ENCODE measurements at regions not wholly inside any gene's neighbourhood (a gene's known extent, or its start where the extent isn't known, plus 50 kb on each side); places are given as distances from the start of the nearest gene placed in this dataset.

- TF ChIP-seq, protein P1, sequence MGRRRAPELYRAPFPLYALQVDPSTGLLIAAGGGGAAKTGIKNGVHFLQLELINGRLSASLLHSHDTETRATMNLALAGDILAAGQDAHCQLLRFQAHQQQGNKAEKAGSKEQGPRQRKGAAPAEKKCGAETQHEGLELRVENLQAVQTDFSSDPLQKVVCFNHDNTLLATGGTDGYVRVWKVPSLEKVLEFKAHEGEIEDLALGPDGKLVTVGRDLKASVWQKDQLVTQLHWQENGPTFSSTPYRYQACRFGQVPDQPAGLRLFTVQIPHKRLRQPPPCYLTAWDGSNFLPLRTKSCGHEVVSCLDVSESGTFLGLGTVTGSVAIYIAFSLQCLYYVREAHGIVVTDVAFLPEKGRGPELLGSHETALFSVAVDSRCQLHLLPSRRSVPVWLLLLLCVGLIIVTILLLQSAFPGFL (CRISPR knock-in tag; IDR thresholded peaks at IDR 0.05), result no peak
- TF ChIP-seq CREB3 (tag; conservative IDR thresholded peaks at IDR 0.05; ENCODE audit: low read depth), result peak; percentile 88
- no peak for TF ChIP-seq BRD9 (IDR thresholded peaks at IDR 0.05; ENCODE audit: low read depth, partially characterized antibody)
- 0 out of 2 replicates have a peak, but pooled peaks have one; percentile 19 for TF ChIP-seq BHLHE40 (IDR thresholded peaks at IDR 0.05; ENCODE audit: low read length)
- TF ChIP-seq ZNF561 (CRISPR knock-in tag; conservative IDR thresholded peaks at IDR 0.05), result no peak
- no peak for TF ChIP-seq NFIX (CRISPR knock-in tag; IDR thresholded peaks at IDR 0.05; ENCODE audit: low read depth)
- no peak for TF ChIP-seq TSC22D4 (tag; IDR thresholded peaks at IDR 0.05)
- TF ChIP-seq NCOA2 (IDR thresholded peaks at IDR 0.05; ENCODE audit: partially characterized antibody in 2 of 2), result no peak
- TF ChIP-seq BACH1 (tag; IDR thresholded peaks at IDR 0.05), result 0 out of 2 replicates have a peak, but pooled peaks have one; percentile 20
- no peak for TF ChIP-seq MBD2 (IDR thresholded peaks at IDR 0.05; ENCODE audit: borderline replicate concordance, low read depth)
- TF ChIP-seq LEF1 (IDR thresholded peaks at IDR 0.05), result peak; percentile 92
- 0 out of 2 replicates have a peak, but pooled peaks have one; percentile 13 for TF ChIP-seq JUND (IDR thresholded peaks at IDR 0.05; ENCODE audit: borderline replicate concordance, low read depth, low read length)
- 0 out of 3 replicates have a peak, but pooled peaks have one; percentile 22 for TF ChIP-seq JUND (tag; IDR thresholded peaks at IDR 0.05; ENCODE audit: borderline replicate concordance, low read depth, low read length)
- peak; percentile 50 to 82; a peak in 2 of 4 replicates for TF ChIP-seq FOXK2 (conservative IDR thresholded peaks at IDR 0.05 in 1 of 2, IDR thresholded peaks at IDR 0.05 in 1 of 2; ENCODE audit: low read depth in 2 of 2)
- 0 out of 4 replicates have a peak, but pooled peaks of 1 of the 2 experiments have one; percentile 43 for TF ChIP-seq TEAD1 (CRISPR knock-in tag; IDR thresholded peaks at IDR 0.05)
- TF ChIP-seq ZNF584 (CRISPR knock-in tag; IDR thresholded peaks at IDR 0.05; ENCODE audit: low read depth), result no peak
- no peak for TF ChIP-seq ZKSCAN8 (CRISPR knock-in tag; IDR thresholded peaks at IDR 0.05)
- peak; percentile 78 for TF ChIP-seq GABPA (tag; conservative IDR thresholded peaks at IDR 0.05; ENCODE audit: low read depth)
- TF ChIP-seq, protein P2, sequence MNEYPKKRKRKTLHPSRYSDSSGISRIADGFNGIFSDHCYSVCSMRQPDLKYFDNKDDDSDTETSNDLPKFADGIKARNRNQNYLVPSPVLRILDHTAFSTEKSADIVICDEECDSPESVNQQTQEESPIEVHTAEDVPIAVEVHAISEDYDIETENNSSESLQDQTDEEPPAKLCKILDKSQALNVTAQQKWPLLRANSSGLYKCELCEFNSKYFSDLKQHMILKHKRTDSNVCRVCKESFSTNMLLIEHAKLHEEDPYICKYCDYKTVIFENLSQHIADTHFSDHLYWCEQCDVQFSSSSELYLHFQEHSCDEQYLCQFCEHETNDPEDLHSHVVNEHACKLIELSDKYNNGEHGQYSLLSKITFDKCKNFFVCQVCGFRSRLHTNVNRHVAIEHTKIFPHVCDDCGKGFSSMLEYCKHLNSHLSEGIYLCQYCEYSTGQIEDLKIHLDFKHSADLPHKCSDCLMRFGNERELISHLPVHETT (CRISPR knock-in tag; conservative IDR thresholded peaks at IDR 0.05 in 1 of 2, IDR thresholded peaks at IDR 0.05 in 1 of 2), result peak in 1 of 2 experiments; percentile 59; a peak in 1 of 4 replicates
- no peak for TF ChIP-seq TSHZ1 (CRISPR knock-in tag; IDR thresholded peaks at IDR 0.05)
- 0 out of 2 replicates have a peak, but pooled peaks have one; percentile 19 for TF ChIP-seq DPF2 (IDR thresholded peaks at IDR 0.05)
- peak; percentile 74; the same call in 1 of the 2 replicates for TF ChIP-seq EHMT2 (IDR thresholded peaks at IDR 0.05)
Observed at GRCh38 chr15:70528270-70528706, 235.1 kb downstream of the UACA start (continued).
